ENCODE measurements at regions not wholly inside any gene's neighbourhood (a gene's known extent, or its start where the extent isn't known, plus 50 kb on each side); places are given as distances from the start of the nearest gene placed in this dataset.

DNA sequence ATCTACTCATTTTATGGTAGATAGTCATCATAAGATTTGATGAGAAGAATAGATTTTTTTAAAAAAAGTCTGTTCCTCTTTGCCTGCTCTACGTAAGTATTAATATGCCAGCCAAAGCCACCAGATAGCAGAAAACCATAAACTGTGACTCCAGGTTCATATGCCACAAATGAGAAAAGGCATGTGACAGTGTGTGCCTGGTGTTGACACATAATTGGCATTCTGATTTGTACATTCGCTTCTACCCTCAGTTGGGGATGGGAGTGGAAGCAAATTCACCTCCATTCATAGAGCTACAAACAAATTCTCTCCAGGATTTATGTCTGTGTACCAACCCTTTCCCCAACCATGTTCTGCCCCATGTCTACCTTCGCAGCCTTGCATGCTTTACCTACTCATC, 391.6 kb downstream of the PMP22 start:
- TF ChIP-seq, protein P1, sequence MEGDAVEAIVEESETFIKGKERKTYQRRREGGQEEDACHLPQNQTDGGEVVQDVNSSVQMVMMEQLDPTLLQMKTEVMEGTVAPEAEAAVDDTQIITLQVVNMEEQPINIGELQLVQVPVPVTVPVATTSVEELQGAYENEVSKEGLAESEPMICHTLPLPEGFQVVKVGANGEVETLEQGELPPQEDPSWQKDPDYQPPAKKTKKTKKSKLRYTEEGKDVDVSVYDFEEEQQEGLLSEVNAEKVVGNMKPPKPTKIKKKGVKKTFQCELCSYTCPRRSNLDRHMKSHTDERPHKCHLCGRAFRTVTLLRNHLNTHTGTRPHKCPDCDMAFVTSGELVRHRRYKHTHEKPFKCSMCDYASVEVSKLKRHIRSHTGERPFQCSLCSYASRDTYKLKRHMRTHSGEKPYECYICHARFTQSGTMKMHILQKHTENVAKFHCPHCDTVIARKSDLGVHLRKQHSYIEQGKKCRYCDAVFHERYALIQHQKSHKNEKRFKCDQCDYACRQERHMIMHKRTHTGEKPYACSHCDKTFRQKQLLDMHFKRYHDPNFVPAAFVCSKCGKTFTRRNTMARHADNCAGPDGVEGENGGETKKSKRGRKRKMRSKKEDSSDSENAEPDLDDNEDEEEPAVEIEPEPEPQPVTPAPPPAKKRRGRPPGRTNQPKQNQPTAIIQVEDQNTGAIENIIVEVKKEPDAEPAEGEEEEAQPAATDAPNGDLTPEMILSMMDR (IDR thresholded peaks at IDR 0.05; ENCODE audit: control insufficient read depth, insufficient read depth, low read depth, low read length, missing control alignments) = no peak
- no peak for DNase-seq (ENCODE audit: low read depth)
- no peak overlapping the region for H3K4me3 ChIP-seq (ENCODE audit: control insufficient read depth, low read depth, low read length)

DNA sequence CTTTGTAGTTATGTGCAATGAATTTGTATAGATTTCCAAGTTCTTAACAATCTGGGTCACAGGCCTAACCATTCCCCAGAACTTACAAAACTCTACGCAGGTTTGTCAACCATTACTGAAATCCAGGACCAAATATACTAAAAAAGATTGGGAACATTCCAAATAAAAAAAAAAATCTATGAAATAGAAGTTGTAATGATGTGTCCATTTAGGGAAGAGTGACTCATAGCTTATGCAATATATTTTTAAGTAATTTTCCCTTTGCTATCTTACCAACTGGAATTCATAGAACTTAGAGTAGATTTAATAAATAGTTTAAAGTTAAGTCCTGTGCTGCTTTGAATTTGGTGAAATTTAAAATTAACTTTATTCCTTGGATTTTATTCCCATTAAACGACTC, 393.2 kb downstream of the PMP22 start:
- no peak overlapping the region for H3K4me3 ChIP-seq (ENCODE audit: control insufficient read depth, low read depth, low read length)
- TF ChIP-seq, protein P1 (IDR thresholded peaks at IDR 0.05; ENCODE audit: control insufficient read depth, insufficient read depth, low read depth, low read length, missing control alignments) = no peak
- DNase-seq (ENCODE audit: low read depth) = peak; percentile 40

DNA sequence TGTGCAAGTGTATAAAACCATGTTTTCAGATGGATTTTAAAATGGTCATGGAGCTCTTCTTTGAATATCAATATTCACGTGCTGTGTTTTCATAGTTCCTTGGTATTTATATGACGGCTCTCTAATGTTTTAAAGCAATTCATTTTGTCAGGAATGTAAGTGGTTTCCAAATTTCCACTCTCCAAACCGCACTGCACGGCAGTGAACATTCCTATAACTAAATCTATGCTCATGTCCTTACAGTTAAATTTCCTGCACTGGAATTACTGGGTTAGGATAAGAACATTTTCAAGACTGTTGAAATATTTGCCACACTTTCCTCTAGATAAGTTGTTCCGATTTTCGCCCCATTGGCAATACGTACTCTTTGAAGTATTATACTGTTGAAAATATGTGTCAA, 398.9 kb downstream of the PMP22 start:
- TF ChIP-seq, protein P1 (IDR thresholded peaks at IDR 0.05; ENCODE audit: control insufficient read depth, insufficient read depth, low read depth, low read length, missing control alignments) = no peak
- no peak overlapping the region for H3K4me3 ChIP-seq (ENCODE audit: control insufficient read depth, low read depth, low read length)
- peak; percentile 78 for DNase-seq (ENCODE audit: low read depth)

DNA sequence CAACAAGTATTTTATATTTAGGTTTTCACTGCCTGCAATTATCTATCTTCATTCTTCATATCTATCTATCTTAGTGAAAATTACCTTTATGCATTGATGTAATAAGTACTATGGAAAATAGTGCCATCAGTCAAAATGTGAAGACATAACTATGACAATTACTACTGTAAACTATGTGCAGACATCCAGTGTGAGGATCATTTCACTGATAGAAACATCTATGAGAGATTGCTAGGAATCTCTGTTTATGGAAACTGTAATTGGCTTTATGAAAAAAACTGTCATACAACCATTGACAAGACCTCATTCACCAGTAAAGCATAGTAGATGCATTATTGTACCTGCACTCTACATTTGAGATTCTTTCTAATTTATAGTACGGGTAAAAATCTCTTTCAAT, 401.0 kb downstream of the PMP22 start:
- H3K4me3 ChIP-seq (ENCODE audit: control insufficient read depth, low read depth, low read length) = no peak overlapping the region
- TF ChIP-seq, protein P1 (IDR thresholded peaks at IDR 0.05; ENCODE audit: control insufficient read depth, insufficient read depth, low read depth, low read length, missing control alignments) = no peak
- DNase-seq (ENCODE audit: low read depth) = no peak

DNA sequence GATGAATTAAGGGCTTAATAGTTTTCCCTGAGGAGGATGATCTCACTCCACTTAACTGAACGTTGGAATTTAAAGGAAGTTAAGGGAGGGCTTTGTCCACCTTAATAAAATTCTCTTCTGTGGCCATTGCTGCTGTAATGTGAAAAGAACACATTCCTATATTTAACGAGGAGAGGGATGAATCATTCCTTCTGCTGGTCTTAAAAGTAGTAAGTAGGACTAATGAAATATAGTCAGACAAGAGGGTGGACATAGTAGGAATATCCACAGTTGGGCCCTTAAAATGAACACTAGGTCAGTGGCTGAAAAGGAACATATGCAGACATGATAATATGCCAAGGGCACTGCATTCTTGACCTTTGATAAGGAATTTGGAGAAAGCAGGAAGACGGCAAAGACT, 405.6 kb downstream of the PMP22 start:
- no peak overlapping the region for H3K4me3 ChIP-seq (ENCODE audit: control insufficient read depth, low read depth, low read length)
- TF ChIP-seq, protein P1 (IDR thresholded peaks at IDR 0.05; ENCODE audit: control insufficient read depth, insufficient read depth, low read depth, low read length, missing control alignments) = no peak
- peak; percentile 64 for DNase-seq (ENCODE audit: low read depth)

DNA sequence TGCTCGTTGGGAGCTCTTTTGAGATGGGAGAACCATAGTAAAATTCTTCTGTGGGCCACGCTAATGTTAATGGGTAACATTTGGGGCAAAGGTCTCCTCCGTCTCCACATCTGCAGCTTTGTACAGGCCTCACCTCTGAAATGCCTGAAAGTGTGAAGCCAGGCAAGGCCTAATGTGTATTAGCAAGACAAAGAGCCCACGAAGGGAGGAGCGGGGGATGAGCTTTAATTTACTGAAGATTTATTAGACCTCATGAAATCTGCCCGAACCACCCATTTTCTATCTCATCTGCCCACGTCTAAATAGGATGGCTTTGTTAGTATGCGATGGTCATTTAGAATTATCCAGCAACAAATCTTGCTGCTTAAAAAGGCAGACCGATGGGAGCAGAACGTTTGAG, 408.9 kb downstream of the PMP22 start:
- no peak for DNase-seq (ENCODE audit: low read depth)
- no peak overlapping the region for H3K4me3 ChIP-seq (ENCODE audit: control insufficient read depth, low read depth, low read length)
- TF ChIP-seq, protein P1 (IDR thresholded peaks at IDR 0.05; ENCODE audit: control insufficient read depth, insufficient read depth, low read depth, low read length, missing control alignments) = no peak

DNA sequence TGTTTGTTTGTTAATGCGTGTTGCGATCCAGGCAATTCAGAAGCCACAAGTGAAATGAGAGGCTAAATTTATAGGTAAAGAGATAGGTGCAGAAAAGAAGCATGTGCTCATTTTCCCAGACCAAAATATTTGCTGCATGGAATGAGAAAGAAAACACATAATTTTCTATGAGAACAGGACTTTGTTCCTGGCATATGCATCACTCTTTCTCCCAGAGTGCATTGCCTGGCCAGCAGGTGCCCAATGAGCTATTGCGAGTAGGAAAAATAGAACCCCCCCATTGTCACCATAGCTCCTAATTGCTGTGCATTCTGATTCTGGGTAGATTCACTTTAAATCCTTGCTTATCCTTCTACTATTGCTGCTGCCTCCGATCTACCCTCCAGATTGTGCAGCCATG, 410.4 kb downstream of the PMP22 start:
- TF ChIP-seq, protein P1 (IDR thresholded peaks at IDR 0.05; ENCODE audit: control insufficient read depth, insufficient read depth, low read depth, low read length, missing control alignments) = no peak
- DNase-seq (ENCODE audit: low read depth) = no peak
- H3K4me3 ChIP-seq (ENCODE audit: control insufficient read depth, low read depth, low read length) = no peak overlapping the region
